ENCODE measurements at regions not wholly inside any gene's neighbourhood (a gene's known extent, or its start where the extent isn't known, plus 50 kb on each side); places are given as distances from the start of the nearest gene placed in this dataset.

GRCh38 chr1:8137481-8138244 lies 111.6 kb upstream of the ERRFI1 start:
- TF ChIP-seq CTCF (IDR thresholded peaks at IDR 0.05; ENCODE audit: insufficient read depth, low read length) = no peak
- no peak for TF ChIP-seq POLR2AphosphoS5 (IDR thresholded peaks at IDR 0.05; ENCODE audit: low read depth)
